GM13976 (cell line): ENCODE measurements at regions not wholly inside any gene's neighbourhood (a gene's known extent, or its start where the extent isn't known, plus 50 kb on each side); places are given as distances from the start of the nearest gene placed in this dataset.

ENCODE experiments used
- DNase-seq: peaks from one replicate; pipeline ENCODE4 v3.0.0; 2012; ENCODE audit warnings: low spot score
- in situ Hi-C: fragments of 300-500 bp; cut with MboI; formaldehyde crosslinking; loops from one replicate; pipeline ENCODE4 v1.12.0; 2022; ENCODE audit warnings: low sequenced_read_pairs, mixed read lengths, inconsistent platforms; ENCODE audit not compliant: unreplicated experiment
- TF ChIP-seq, protein P1 (sequence below): IDR thresholded peaks from 2 replicates; pipeline ENCODE4 v1.5.1; 2012; ENCODE audit warnings: borderline replicate concordance, mild to moderate bottlenecking; ENCODE audit not compliant: insufficient read depth; ENCODE audit errors: extremely low read depth, missing control alignments, control extremely low read depth

- in situ Hi-C loops = no loop called here
- no peak for DNase-seq
- TF ChIP-seq, protein P1, sequence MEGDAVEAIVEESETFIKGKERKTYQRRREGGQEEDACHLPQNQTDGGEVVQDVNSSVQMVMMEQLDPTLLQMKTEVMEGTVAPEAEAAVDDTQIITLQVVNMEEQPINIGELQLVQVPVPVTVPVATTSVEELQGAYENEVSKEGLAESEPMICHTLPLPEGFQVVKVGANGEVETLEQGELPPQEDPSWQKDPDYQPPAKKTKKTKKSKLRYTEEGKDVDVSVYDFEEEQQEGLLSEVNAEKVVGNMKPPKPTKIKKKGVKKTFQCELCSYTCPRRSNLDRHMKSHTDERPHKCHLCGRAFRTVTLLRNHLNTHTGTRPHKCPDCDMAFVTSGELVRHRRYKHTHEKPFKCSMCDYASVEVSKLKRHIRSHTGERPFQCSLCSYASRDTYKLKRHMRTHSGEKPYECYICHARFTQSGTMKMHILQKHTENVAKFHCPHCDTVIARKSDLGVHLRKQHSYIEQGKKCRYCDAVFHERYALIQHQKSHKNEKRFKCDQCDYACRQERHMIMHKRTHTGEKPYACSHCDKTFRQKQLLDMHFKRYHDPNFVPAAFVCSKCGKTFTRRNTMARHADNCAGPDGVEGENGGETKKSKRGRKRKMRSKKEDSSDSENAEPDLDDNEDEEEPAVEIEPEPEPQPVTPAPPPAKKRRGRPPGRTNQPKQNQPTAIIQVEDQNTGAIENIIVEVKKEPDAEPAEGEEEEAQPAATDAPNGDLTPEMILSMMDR = no peak
These were observed 286.3 kb downstream of the FSIP2 start for GRCh38 chr2:186024921-186025320.

GRCh38 chr2:186027922-186028321 lies 289.3 kb downstream of the FSIP2 start:
- no peak for DNase-seq
- TF ChIP-seq, protein P1 = no peak
- in situ Hi-C loops = no loop called here

GRCh38 chr2:186031229-186031628 lies 292.6 kb downstream of the FSIP2 start:
- no peak for DNase-seq
- in situ Hi-C loops = no loop called here

GRCh38 chr2:186032102-186032738 lies 293.6 kb downstream of the FSIP2 start:
- TF ChIP-seq, protein P1 = no peak
- DNase-seq = no peak
- in situ Hi-C loops = no loop called here

More at GRCh38 chr2:186031229-186031628, 292.6 kb downstream of the FSIP2 start:
- TF ChIP-seq, protein P1 = no peak

DNA sequence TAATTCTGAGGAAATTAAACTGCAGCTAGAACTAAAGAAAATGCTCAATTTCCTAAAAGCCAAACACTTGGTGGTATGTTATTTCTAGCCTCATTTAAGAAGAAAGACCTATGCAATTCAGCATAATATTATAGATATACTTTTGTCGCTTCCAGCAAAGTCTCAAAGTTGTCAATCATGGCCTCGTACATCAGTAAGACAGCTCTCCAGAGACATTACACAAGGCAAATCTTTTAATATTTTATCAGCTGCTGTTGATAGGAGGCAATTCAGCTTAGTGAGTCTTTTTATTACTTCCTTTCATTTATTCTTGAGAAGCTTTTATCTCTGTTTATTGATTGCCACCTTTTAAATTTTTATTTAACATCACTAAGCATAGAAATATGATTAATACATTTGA lies 294.3 kb downstream of the FSIP2 start:
- in situ Hi-C loops = no loop called here
- TF ChIP-seq, protein P1 = no peak
- no peak for DNase-seq

DNA sequence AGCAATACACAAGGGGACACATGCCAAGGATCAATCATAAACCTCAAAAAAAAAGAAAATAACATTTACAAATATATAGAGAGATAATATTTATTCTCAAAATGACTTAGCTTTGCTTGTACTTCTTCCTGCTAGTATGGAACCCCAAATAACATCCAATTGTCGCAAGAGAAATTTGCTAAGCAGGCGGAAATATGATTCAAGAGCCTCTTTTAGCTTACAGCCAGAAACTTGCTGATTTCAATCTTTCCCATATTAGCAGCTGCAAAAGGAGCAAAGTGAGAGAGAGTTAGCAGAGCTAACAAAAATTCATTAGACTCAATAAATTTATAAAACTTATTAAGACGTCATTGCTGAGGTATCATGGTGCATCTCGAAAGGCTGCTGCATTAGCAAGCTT lies 294.9 kb downstream of the FSIP2 start:
- no peak for DNase-seq
- TF ChIP-seq, protein P1 = no peak
- in situ Hi-C loops = no loop called here
